ENCODE measurements at regions not wholly inside any gene's neighbourhood (a gene's known extent, or its start where the extent isn't known, plus 50 kb on each side); places are given as distances from the start of the nearest gene placed in this dataset.

GRCh38 chr5:167255926-167256325 lies 1035.5 kb upstream of the WWC1 start:
- Histone ChIP-seq H2BK15ac (ENCODE audit: low read depth, poor library complexity, severe bottlenecking) (no peak overlapping the region), H3K27me3 (ENCODE audit: control insufficient read depth in 1 of 2, insufficient read depth in 1 of 2, low read length in 2 of 2) (no peaks in the 10 kb centered on the region), H3K4me3 (ENCODE audit: insufficient read depth in 1 of 2, low read depth in 1 of 2, low read length in 2 of 2) (no peak overlapping the region), H3K27ac (ENCODE audit: low read length, poor library complexity, severe bottlenecking) (no peak overlapping the region), H3K79me1 (replicated peaks; ENCODE audit: low read length, poor library complexity, severe bottlenecking) (no peaks in the 10 kb centered on the region), H3K4me2 (ENCODE audit: low read length, poor library complexity, severe bottlenecking) (no peak overlapping the region), H4K8ac (ENCODE audit: low read length) (no peak overlapping the region), H3K36me3 (ENCODE audit: control insufficient read depth in 1 of 2, insufficient read depth in 2 of 2, low read depth in 1 of 2, low read length in 2 of 2) (no peaks in the 10 kb centered on the region), H2BK12ac (ENCODE audit: low read length in 2 of 2) (no peak overlapping the region), H4K91ac (ENCODE audit: low read length) (no peak overlapping the region), H3K4me1 (ENCODE audit: control insufficient read depth, insufficient read depth, low read depth, low read length) (no peaks in the 10 kb centered on the region), H3K9ac (ENCODE audit: low read length) (no peak overlapping the region), H3K14ac (ENCODE audit: low read length in 2 of 2) (no peak overlapping the region), H2BK5ac (ENCODE audit: low read depth, low read length, poor library complexity, severe bottlenecking) (no peak overlapping the region), H3K9me3 (ENCODE audit: control insufficient read depth, low read length) (no peaks in the 10 kb centered on the region), H3K18ac (ENCODE audit: low read depth in 1 of 2, low read length in 2 of 2) (no peak overlapping the region), H3K4ac (ENCODE audit: low read depth in 1 of 2, low read length in 2 of 2) (no peak overlapping the region), H2AFZ (ENCODE audit: low read depth, low read length) (no peak overlapping the region), H2BK120ac (ENCODE audit: low read depth, low read length) (no peak overlapping the region), H2AK5ac (ENCODE audit: low read length, severe bottlenecking) (no peak overlapping the region), H3K23ac (ENCODE audit: low read length in 2 of 2) (no peak overlapping the region)
- DNase-seq: no peak
- 94% methylated on average over 2 of the region's 2 CpGs for WGBS

GRCh38 chr5:167259806-167260205 lies 1031.6 kb upstream of the WWC1 start:
- Histone ChIP-seq H3K4ac (ENCODE audit: low read depth in 1 of 2, low read length in 2 of 2) (no peak overlapping the region), H2BK12ac (ENCODE audit: low read length in 2 of 2) (no peak overlapping the region), H2BK15ac (ENCODE audit: low read depth, poor library complexity, severe bottlenecking) (no peak overlapping the region), H3K9ac (ENCODE audit: low read length) (no peak overlapping the region), H3K27me3 (ENCODE audit: control insufficient read depth in 1 of 2, insufficient read depth in 1 of 2, low read length in 2 of 2) (no peaks in the 10 kb centered on the region), H3K36me3 (ENCODE audit: control insufficient read depth in 1 of 2, insufficient read depth in 2 of 2, low read depth in 1 of 2, low read length in 2 of 2) (no peaks in the 10 kb centered on the region), H4K8ac (ENCODE audit: low read length) (no peak overlapping the region), H3K9me3 (ENCODE audit: control insufficient read depth, low read length) (no peaks in the 10 kb centered on the region), H3K14ac (ENCODE audit: low read length in 2 of 2) (no peak overlapping the region), H2AK5ac (ENCODE audit: low read length, severe bottlenecking) (no peak overlapping the region), H3K27ac (ENCODE audit: low read length, poor library complexity, severe bottlenecking) (no peak overlapping the region), H2BK120ac (ENCODE audit: low read depth, low read length) (no peak overlapping the region), H3K4me2 (ENCODE audit: low read length, poor library complexity, severe bottlenecking) (no peak overlapping the region), H3K23ac (ENCODE audit: low read length in 2 of 2) (no peak overlapping the region), H2AFZ (ENCODE audit: low read depth, low read length) (no peak overlapping the region), H4K91ac (ENCODE audit: low read length) (no peak overlapping the region), H3K79me1 (replicated peaks; ENCODE audit: low read length, poor library complexity, severe bottlenecking) (no peaks in the 10 kb centered on the region), H2BK5ac (ENCODE audit: low read depth, low read length, poor library complexity, severe bottlenecking) (no peak overlapping the region), H3K4me1 (ENCODE audit: control insufficient read depth, insufficient read depth, low read depth, low read length) (no peaks in the 10 kb centered on the region), H3K18ac (ENCODE audit: low read depth in 1 of 2, low read length in 2 of 2) (no peak overlapping the region), H3K4me3 (ENCODE audit: insufficient read depth in 1 of 2, low read depth in 1 of 2, low read length in 2 of 2) (no peak overlapping the region)
- 91% methylated on average over 2 of the region's 2 CpGs for WGBS
- no peak for DNase-seq

- Histone ChIP-seq H3K4ac (ENCODE audit: low read depth in 1 of 2, low read length in 2 of 2) (no peak overlapping the region), H4K91ac (ENCODE audit: low read length) (no peak overlapping the region), H2AK5ac (ENCODE audit: low read length, severe bottlenecking) (no peak overlapping the region), H2BK12ac (ENCODE audit: low read length in 2 of 2) (no peak overlapping the region), H3K9me3 (ENCODE audit: control insufficient read depth, low read length) (no peaks in the 10 kb centered on the region), H3K23ac (ENCODE audit: low read length in 2 of 2) (no peak overlapping the region), H3K18ac (ENCODE audit: low read depth in 1 of 2, low read length in 2 of 2) (no peak overlapping the region), H3K36me3 (ENCODE audit: control insufficient read depth in 1 of 2, insufficient read depth in 2 of 2, low read depth in 1 of 2, low read length in 2 of 2) (no peaks in the 10 kb centered on the region), H3K4me2 (ENCODE audit: low read length, poor library complexity, severe bottlenecking) (no peak overlapping the region), H3K9ac (ENCODE audit: low read length) (no peak overlapping the region), H2BK5ac (ENCODE audit: low read depth, low read length, poor library complexity, severe bottlenecking) (no peak overlapping the region), H2BK15ac (ENCODE audit: low read depth, poor library complexity, severe bottlenecking) (no peak overlapping the region), H3K27me3 (ENCODE audit: control insufficient read depth in 1 of 2, insufficient read depth in 1 of 2, low read length in 2 of 2) (no peaks in the 10 kb centered on the region), H3K27ac (ENCODE audit: low read length, poor library complexity, severe bottlenecking) (no peak overlapping the region), H2BK120ac (ENCODE audit: low read depth, low read length) (no peak overlapping the region), H2AFZ (ENCODE audit: low read depth, low read length) (no peak overlapping the region), H4K8ac (ENCODE audit: low read length) (no peak overlapping the region), H3K79me1 (replicated peaks; ENCODE audit: low read length, poor library complexity, severe bottlenecking) (no peaks in the 10 kb centered on the region), H3K4me1 (ENCODE audit: control insufficient read depth, insufficient read depth, low read depth, low read length) (no peaks in the 10 kb centered on the region), H3K4me3 (ENCODE audit: insufficient read depth in 1 of 2, low read depth in 1 of 2, low read length in 2 of 2) (no peak overlapping the region), H3K14ac (ENCODE audit: low read length in 2 of 2) (no peak overlapping the region)
- WGBS: 100% methylated on average over 3 of the region's 3 CpGs
- no peak for DNase-seq
These were observed 1029.9 kb upstream of the WWC1 start for GRCh38 chr5:167261309-167262100.

- H3K4ac ChIP-seq (ENCODE audit: low read depth in 1 of 2, low read length in 2 of 2): no peak overlapping the region
- H3K9ac ChIP-seq (ENCODE audit: low read length): no peak overlapping the region
- no peak overlapping the region for H2BK12ac ChIP-seq (ENCODE audit: low read length in 2 of 2)
- 91% methylated on average over 2 of the region's 4 CpGs for WGBS
- no peak overlapping the region for H4K91ac ChIP-seq (ENCODE audit: low read length)
- no peak overlapping the region for H3K14ac ChIP-seq (ENCODE audit: low read length in 2 of 2)
- no peak overlapping the region for H4K8ac ChIP-seq (ENCODE audit: low read length)
- no peak overlapping the region for H2AFZ ChIP-seq (ENCODE audit: low read depth, low read length)
- DNase-seq: peak; percentile 6
- H3K9me3 ChIP-seq (ENCODE audit: control insufficient read depth, low read length): no peaks in the 10 kb centered on the region
- H2BK120ac ChIP-seq (ENCODE audit: low read depth, low read length): no peak overlapping the region
- no peak overlapping the region for H3K18ac ChIP-seq (ENCODE audit: low read depth in 1 of 2, low read length in 2 of 2)
- H3K4me3 ChIP-seq (ENCODE audit: insufficient read depth in 1 of 2, low read depth in 1 of 2, low read length in 2 of 2): no peak overlapping the region
- H2AK5ac ChIP-seq (ENCODE audit: low read length, severe bottlenecking): no peak overlapping the region
- no peak overlapping the region for H3K23ac ChIP-seq (ENCODE audit: low read length in 2 of 2)
- no peaks in the 10 kb centered on the region for H3K36me3 ChIP-seq (ENCODE audit: control insufficient read depth in 1 of 2, insufficient read depth in 2 of 2, low read depth in 1 of 2, low read length in 2 of 2)
- H3K4me1 ChIP-seq (ENCODE audit: control insufficient read depth, insufficient read depth, low read depth, low read length): no peaks in the 10 kb centered on the region
- no peak overlapping the region for H3K4me2 ChIP-seq (ENCODE audit: low read length, poor library complexity, severe bottlenecking)
- H3K27ac ChIP-seq (ENCODE audit: low read length, poor library complexity, severe bottlenecking): no peak overlapping the region
- H2BK5ac ChIP-seq (ENCODE audit: low read depth, low read length, poor library complexity, severe bottlenecking): no peak overlapping the region
- no peak overlapping the region for H2BK15ac ChIP-seq (ENCODE audit: low read depth, poor library complexity, severe bottlenecking)
- no peaks in the 10 kb centered on the region for H3K79me1 ChIP-seq (replicated peaks; ENCODE audit: low read length, poor library complexity, severe bottlenecking)
- H3K27me3 ChIP-seq (ENCODE audit: control insufficient read depth in 1 of 2, insufficient read depth in 1 of 2, low read length in 2 of 2): no peaks in the 10 kb centered on the region
These were observed 1028.3 kb upstream of the WWC1 start for GRCh38 chr5:167263185-167263584.
